Astrocyte of the spinal cord (primary cell): ENCODE measurements at regions not wholly inside any gene's neighbourhood (a gene's known extent, or its start where the extent isn't known, plus 50 kb on each side); places are given as distances from the start of the nearest gene placed in this dataset.

Experiments
- DNase-seq: peaks from one replicate; pipeline ENCODE4 v3.0.0; 2011; ENCODE audit warnings: low read depth, low spot score
- H3K4me3 ChIP-seq: 2 replicates; pipeline ENCODE4 v1.5.1; 2011; ENCODE audit warnings: low read depth, mild to moderate bottlenecking, low read length, moderate library complexity
- in situ Hi-C: cut with HindIII; loops from 2 replicates; pipeline ENCODE4 v1.10.0; 2017; ENCODE audit warnings: low sequenced_read_pairs
- TF ChIP-seq, protein P1 (sequence below): IDR thresholded peaks from 2 replicates; pipeline ENCODE4 v1.5.1; 2012; ENCODE audit warnings: low read depth, mild to moderate bottlenecking, low read length, inconsistent platforms

DNA sequence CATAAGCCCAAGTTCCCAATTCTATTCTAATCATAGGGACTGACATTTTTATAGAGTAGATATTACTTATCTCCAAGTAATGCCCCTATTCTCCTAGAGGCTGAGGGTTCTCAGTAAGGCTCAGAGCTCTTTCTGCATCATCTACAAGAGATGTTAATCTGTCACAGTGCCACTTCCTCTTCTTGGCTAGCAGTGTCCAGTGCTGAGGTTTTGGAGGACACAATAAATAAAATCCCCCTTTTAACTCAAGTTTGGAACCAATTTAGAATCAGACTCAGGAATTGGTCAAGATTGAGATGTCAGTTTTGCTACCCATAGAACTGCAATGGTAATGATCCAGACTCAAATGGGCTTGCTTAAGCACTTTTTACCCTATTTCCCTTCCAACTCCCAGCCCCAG lies 154.1 kb upstream of the ARID2 start:
- in situ Hi-C loops: no loop called here
- no peak overlapping the region for H3K4me3 ChIP-seq
- TF ChIP-seq, protein P1, sequence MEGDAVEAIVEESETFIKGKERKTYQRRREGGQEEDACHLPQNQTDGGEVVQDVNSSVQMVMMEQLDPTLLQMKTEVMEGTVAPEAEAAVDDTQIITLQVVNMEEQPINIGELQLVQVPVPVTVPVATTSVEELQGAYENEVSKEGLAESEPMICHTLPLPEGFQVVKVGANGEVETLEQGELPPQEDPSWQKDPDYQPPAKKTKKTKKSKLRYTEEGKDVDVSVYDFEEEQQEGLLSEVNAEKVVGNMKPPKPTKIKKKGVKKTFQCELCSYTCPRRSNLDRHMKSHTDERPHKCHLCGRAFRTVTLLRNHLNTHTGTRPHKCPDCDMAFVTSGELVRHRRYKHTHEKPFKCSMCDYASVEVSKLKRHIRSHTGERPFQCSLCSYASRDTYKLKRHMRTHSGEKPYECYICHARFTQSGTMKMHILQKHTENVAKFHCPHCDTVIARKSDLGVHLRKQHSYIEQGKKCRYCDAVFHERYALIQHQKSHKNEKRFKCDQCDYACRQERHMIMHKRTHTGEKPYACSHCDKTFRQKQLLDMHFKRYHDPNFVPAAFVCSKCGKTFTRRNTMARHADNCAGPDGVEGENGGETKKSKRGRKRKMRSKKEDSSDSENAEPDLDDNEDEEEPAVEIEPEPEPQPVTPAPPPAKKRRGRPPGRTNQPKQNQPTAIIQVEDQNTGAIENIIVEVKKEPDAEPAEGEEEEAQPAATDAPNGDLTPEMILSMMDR: no peak
- no peak for DNase-seq

DNA sequence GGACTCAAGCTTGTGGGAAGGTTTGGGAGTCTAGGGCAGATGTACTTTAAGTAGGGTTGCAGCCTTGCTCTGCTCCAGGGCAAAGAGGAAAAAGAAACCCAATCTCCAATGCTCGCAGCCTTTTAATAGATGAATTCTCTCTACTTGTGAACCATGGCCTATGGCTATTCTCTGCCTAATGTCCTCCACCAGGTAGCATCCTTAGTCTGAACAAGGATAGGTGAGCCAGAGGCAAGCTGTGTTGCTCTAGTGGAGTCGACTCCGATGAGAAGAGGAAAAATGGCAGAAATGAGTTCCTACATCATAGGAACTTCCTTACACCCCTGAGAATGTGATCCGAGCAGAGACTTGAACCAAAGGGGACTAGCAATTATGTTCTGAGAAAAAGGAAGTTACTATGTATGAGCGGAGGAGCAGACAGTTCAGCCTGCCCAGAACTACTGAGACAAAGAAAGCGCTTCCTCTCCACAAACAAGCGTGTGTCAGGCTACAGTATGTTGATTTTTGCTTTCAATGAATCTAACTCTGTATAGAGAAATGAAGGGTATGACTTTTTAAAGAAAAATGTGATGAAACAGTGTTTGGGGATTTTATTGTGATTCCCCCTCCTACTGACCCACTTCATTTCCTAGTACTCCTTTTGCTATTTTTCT lies 153.6 kb upstream of the ARID2 start:
- TF ChIP-seq, protein P1: no peak
- DNase-seq: no peak
- H3K4me3 ChIP-seq: no peak overlapping the region
- in situ Hi-C loops: no loop called here

DNA sequence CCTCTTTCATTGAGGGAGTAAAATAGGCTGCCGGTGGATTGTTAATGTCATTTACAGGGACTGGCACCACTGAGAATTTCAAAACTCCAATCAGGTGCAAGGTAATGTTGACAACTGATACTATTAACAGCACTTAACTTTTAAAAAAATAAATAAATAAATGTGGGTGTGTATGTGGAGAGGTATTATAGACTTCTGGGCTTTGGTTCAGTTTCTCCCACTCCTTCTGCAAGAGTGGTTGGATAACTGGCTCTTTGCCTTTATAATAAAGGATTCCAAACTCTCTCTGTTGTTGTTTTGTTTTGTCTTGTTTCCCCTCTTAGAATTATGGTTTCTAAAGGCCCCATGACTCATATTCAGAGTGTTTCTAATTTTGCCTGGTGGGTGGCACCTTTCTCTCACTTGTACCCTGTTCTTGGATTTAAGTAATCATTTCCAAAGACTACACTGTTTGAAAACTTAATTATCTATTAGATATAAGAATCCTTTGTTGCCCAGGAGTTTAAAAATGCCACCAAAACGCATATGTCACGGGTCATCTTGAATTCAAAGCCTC lies 151.6 kb upstream of the ARID2 start:
- TF ChIP-seq, protein P1: no peak
- in situ Hi-C loops: no loop called here

DNA sequence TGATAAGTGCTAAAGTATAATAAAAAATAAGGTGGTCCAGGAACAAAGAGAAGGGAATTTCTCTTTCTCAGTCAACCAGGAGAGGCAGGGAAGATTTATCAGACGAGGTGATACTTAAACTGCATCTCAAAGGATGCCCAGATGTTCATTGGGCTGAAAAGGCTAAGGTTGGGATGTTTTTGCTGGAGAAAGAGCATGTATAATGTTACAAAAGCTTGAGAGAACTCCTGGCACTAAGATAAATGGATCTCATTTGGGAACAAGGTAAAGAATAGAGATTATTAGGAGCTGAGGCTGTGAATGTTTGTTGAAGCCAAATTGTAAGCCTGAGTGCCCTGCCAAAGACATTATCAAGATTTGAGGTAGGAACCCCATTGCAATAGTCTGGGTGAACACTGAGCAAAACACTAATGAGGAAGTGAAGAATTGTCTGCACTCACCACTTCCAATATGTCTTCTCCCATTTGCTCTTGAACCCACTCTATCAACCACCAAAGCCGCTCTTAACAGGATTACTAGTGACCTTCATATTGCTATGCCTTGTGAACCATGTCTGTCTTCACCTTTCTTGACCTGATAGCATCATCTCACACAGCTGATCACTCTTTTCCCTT lies 149.0 kb upstream of the ARID2 start:
- no peak overlapping the region for H3K4me3 ChIP-seq
- TF ChIP-seq, protein P1: no peak
- in situ Hi-C loops: no loop called here
- DNase-seq: no peak

More for the DNA sequence above, 151.6 kb upstream of the ARID2 start:
- no peak overlapping the region for H3K4me3 ChIP-seq
- no peak for DNase-seq

DNA sequence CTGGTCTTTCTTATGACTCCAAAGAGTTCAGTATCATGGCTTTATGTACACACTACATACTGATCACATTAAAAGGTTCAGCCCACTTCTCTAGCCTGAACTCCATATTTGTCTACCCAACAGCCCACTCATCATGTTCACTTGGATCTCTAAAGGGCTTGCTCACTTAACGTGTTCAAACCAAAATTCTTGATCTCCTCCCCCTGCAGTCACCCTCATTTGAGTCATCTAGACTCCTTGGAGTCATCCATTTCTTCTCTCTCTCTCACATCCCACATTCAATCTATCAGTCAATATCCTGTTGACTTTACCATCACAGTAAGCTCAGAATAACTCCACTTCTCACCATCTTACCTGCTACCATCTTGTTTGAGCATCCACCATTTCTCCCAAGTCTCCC lies 148.4 kb upstream of the ARID2 start:
- H3K4me3 ChIP-seq: no peak overlapping the region
- in situ Hi-C loops: no loop called here
- TF ChIP-seq, protein P1: no peak

DNA sequence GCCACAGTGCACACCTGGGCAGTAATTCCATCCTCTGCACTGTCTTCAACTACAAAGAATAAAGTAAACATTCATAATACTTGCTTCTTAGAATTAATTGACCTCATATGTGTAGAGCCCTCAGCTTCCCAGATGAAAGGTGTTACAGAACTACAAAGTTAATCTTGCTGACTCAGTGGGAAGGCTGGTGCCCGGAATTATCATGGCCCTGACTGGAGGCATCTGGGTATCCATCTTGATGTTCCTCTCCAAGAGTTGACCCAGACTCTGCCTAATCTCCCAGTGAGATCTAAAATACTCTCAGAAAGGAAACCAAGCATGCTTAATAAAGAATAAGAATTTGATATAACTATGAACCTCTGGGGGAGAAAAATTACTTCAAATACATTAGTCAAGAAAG lies 147.0 kb upstream of the ARID2 start:
- TF ChIP-seq, protein P1: no peak
- in situ Hi-C loops: no loop called here
- no peak overlapping the region for H3K4me3 ChIP-seq
- no peak for DNase-seq

More for the DNA sequence above, 148.4 kb upstream of the ARID2 start:
- no peak for DNase-seq
